Neural crest cell (in vitro differentiated cells): ENCODE measurements at regions not wholly inside any gene's neighbourhood (a gene's known extent, or its start where the extent isn't known, plus 50 kb on each side); places are given as distances from the start of the nearest gene placed in this dataset.
A peak's percentile ranks its signal among the peaks of the same experiment; 100 is the strongest.

Source experiments
- DNase-seq: peaks from one replicate; pipeline ENCODE4 v3.0.0; 2021; ENCODE audit warnings: low read depth, mixed read lengths, low spot score
- H3K27ac Mint-ChIP-seq: one replicate; pipeline ENCODE4 v1.8.0; 2021; ENCODE audit warnings: mild to moderate bottlenecking, mixed read lengths; ENCODE audit not compliant: unreplicated experiment
- H3K27me3 Mint-ChIP-seq: 2 replicates; pipeline ENCODE4 v1.8.0; 2021; ENCODE audit warnings: low read depth, mild to moderate bottlenecking, mixed read lengths
- H3K36me3 Mint-ChIP-seq: 2 replicates; pipeline ENCODE4 v1.8.0; 2021; ENCODE audit warnings: low read depth, mild to moderate bottlenecking, mixed read lengths
- H3K4me1 Mint-ChIP-seq: 2 replicates; pipeline ENCODE4 v1.8.0; 2021; ENCODE audit warnings: mixed read lengths
- H3K4me3 Mint-ChIP-seq: one replicate; pipeline ENCODE4 v1.8.0; 2021; ENCODE audit warnings: mild to moderate bottlenecking, mixed read lengths
- H3K9me3 Mint-ChIP-seq: 2 replicates; pipeline ENCODE4 v1.8.0; 2021; ENCODE audit warnings: mixed read lengths
- TF ChIP-seq, protein P1 (sequence below): fragments of 200-600 bp; sonication (generic); conservative IDR thresholded peaks from 2 replicates; pipeline ENCODE4 v1.5.0; 2021; ENCODE audit warnings: antibody characterized with exemption, mild to moderate bottlenecking

DNA sequence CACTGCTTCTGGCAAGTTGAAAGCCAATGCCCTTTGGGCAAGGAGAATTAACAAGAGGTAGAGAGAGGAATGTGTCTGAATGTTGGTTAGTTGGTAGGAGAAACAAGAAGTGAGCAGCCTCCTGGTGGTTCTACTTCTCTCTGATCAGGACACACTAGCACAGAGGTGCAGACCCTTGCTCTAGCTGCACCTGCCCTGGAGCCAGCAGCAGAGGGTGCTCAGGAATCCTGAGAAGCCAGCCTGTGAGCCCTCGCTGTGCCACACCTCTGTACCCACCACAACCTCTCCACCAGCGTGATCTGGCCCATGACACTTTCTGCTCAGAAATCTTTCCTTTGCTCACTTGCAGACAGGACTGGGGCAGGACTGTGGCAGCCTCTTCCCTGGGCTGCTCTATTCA lies 364.7 kb downstream of the RPS24 start:
- no peak overlapping the region for H3K4me3 Mint-ChIP-seq
- TF ChIP-seq, protein P1, sequence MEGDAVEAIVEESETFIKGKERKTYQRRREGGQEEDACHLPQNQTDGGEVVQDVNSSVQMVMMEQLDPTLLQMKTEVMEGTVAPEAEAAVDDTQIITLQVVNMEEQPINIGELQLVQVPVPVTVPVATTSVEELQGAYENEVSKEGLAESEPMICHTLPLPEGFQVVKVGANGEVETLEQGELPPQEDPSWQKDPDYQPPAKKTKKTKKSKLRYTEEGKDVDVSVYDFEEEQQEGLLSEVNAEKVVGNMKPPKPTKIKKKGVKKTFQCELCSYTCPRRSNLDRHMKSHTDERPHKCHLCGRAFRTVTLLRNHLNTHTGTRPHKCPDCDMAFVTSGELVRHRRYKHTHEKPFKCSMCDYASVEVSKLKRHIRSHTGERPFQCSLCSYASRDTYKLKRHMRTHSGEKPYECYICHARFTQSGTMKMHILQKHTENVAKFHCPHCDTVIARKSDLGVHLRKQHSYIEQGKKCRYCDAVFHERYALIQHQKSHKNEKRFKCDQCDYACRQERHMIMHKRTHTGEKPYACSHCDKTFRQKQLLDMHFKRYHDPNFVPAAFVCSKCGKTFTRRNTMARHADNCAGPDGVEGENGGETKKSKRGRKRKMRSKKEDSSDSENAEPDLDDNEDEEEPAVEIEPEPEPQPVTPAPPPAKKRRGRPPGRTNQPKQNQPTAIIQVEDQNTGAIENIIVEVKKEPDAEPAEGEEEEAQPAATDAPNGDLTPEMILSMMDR: no peak
- no peak for DNase-seq
- no peaks in the 10 kb centered on the region for H3K27me3 Mint-ChIP-seq
- no peaks in the 10 kb centered on the region for H3K9me3 Mint-ChIP-seq
- H3K27ac Mint-ChIP-seq: no peak overlapping the region
- peaks cover 28% of the 10 kb centered on the region for H3K4me1 Mint-ChIP-seq
- no peaks in the 10 kb centered on the region for H3K36me3 Mint-ChIP-seq

DNA sequence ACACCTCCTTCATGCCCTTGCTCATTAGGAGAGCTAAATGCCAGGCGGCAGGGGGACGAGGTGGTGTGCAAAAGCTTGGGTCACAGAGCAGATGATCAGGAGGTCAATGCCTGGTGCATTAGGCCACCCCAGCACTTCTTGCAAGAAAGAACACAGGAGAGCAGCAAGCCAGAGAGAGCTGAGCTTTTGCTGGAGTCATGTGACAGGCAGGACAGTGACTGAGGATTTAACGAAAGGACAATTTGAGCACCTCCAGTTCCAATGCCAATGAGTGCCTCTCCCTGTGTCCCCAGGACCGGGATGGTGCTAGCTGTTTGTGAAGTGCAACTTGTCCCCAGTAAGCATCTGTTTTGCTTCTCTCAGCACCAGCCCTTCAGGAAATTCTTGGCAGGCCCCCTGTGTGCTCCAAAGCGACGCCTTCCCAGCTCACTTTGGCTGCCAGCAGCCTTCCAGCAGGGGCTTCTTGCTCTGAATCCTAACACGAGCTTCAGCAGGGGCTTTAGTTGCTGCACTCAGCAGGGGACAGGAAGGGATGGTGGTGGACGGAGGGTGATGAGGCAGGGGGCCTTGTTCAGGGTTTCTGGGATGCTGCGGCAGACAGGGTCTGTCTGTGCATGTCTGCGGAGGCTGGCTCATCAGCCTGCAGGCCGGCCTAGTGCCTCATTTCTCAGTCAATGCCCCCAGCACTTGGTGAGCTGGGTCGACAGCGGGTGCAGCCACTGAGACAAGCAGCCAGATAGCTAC lies 368.1 kb downstream of the RPS24 start:
- no peak for DNase-seq
- Mint-ChIP-seq H3K27me3 (no peaks in the 10 kb centered on the region), H3K4me1 (peaks cover 36% of the 10 kb centered on the region), H3K36me3 (no peaks in the 10 kb centered on the region), H3K9me3 (no peaks in the 10 kb centered on the region), H3K27ac (peak overlapping the region; percentile 35), H3K4me3 (no peak overlapping the region)
- TF ChIP-seq, protein P1: no peak

DNA sequence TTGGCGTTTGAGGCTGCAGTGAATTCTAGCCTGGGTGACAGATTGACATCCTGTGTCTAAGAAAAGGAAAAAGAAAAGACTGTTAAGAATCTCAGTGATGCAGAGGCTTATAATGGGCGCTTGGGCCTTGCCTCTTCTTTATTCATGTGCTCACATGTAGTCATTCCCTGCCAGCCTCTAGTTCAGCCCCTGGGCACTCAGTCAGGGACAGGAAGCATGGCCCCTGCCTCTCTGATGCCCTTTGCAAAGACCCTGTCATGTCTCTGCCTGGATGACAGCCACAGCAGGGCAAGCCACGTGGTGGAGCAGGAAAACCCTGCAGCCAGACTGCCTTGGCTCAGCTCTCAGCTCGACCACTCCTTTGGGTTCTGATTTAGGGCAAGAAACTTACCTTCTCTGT lies 368.9 kb downstream of the RPS24 start:
- DNase-seq: no peak
- H3K4me1 Mint-ChIP-seq: peaks cover 39% of the 10 kb centered on the region

DNA sequence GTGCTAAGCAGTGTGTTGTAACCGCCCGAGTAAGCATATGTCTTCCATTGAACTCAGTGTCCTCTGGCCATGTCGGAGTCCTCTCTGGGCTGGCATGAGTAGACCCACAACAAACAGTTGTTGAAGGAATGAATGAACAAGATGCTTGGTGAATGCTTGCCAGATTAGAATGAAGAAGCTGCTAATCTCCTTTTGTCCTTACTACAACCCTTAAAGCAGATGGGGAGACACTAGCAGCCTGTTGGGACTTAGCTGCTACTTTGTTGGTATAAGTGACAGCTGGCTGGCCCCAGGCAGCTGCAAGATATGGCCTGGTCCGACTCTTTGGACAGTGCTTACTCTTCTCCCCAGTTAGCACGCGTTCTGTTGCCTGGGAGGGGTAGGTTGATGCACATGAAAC lies 370.1 kb downstream of the RPS24 start:
- H3K4me3 Mint-ChIP-seq: no peak overlapping the region
- H3K27ac Mint-ChIP-seq: no peak overlapping the region
- no peaks in the 10 kb centered on the region for H3K36me3 Mint-ChIP-seq
- no peaks in the 10 kb centered on the region for H3K27me3 Mint-ChIP-seq
- DNase-seq: no peak
- TF ChIP-seq, protein P1: no peak
- peaks cover 46% of the 10 kb centered on the region for H3K4me1 Mint-ChIP-seq
- no peaks in the 10 kb centered on the region for H3K9me3 Mint-ChIP-seq

More for the DNA sequence above, 368.9 kb downstream of the RPS24 start:
- H3K4me3 Mint-ChIP-seq: no peak overlapping the region
- no peaks in the 10 kb centered on the region for H3K36me3 Mint-ChIP-seq
- no peaks in the 10 kb centered on the region for H3K27me3 Mint-ChIP-seq
- H3K27ac Mint-ChIP-seq: no peak overlapping the region
- TF ChIP-seq, protein P1: no peak
- H3K9me3 Mint-ChIP-seq: no peaks in the 10 kb centered on the region

DNA sequence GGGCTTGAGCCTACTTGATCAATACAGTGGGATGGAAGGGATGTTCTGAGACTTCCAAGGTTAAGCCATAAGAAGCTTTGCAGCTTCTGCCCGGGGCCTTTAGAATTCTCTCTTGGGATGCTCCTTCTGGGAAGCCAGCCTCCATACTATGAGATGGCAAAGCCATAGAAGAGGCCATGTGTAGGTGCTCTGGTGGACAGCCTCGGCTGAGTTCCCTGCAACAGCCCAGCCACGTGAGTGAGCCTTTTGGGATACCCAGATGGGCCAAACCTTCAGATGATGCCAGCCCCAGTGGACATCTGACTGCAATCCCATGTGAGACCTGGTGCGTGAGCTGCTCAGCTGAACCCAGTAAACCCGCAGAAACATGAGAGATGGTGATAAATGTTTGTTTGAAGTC lies 370.6 kb downstream of the RPS24 start:
- Mint-ChIP-seq H3K4me1 (peaks cover 46% of the 10 kb centered on the region), H3K36me3 (no peaks in the 10 kb centered on the region), H3K27ac (no peak overlapping the region), H3K9me3 (no peaks in the 10 kb centered on the region), H3K4me3 (no peak overlapping the region), H3K27me3 (no peaks in the 10 kb centered on the region)
- DNase-seq: no peak
- TF ChIP-seq, protein P1: no peak
